ENCODE measurements at regions not wholly inside any gene's neighbourhood (a gene's known extent, or its start where the extent isn't known, plus 50 kb on each side); places are given as distances from the start of the nearest gene placed in this dataset.

DNA sequence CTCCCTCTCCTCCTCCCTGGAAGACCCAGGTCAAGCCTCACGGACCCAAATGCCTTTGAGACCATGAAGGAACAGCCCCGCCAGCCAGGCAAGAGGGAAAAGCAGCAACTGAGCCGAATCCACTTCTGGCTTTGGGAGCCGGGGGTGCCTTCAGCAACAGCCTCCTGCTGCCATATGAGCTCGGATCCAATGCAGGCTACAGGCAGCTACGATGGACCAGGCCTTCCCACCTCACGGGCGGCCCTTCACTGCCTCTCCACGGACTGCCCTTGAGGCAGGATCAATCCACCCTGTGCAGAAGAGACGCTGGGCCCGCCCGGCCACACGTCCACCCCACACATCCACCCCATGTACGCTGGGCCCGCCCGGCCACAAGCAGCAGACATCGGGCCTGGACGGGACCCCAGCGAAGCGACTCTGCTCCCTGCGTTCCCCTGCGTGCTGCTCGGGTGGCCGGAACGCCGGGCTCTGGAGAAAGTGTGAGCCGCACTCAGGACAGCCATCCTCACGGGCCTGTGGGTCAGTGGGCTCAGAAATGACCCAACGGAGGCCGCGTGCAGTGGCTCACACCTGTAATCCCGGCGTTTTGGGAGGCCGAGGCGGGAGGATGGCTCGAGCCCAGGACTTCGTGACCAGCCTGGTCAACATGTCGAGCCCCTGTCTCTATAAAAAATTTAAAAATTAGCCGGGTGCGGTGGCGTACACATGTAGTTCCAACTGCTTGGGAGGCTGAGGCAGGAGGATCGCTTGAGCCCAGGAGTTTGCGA is 82.0 kb downstream of the FOXL3 start:
- DNase-seq = no peak

DNA sequence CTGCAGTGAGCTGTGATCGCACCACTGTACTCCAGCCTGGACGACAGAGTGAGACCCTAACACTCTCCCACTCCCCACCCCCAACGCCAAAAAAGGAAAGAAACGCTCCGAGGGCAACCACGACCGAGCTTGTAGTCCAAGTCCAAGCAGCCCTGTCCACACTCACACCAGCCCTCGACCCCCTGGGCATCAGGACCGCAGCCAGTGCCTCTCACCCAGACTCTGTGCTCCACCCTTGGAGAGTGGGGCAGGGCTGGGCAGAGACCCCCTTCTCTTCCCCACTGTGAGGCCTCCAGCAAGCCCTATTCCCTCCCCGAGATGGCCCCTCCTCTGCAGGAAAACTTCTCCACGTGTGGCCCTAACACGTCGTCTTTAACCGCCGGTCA is 82.6 kb downstream of the FOXL3 start:
- DNase-seq = no peak

GRCh38 chr7:372932-373791 is 83.2 kb downstream of the FOXL3 start:
- no peak for DNase-seq

DNA sequence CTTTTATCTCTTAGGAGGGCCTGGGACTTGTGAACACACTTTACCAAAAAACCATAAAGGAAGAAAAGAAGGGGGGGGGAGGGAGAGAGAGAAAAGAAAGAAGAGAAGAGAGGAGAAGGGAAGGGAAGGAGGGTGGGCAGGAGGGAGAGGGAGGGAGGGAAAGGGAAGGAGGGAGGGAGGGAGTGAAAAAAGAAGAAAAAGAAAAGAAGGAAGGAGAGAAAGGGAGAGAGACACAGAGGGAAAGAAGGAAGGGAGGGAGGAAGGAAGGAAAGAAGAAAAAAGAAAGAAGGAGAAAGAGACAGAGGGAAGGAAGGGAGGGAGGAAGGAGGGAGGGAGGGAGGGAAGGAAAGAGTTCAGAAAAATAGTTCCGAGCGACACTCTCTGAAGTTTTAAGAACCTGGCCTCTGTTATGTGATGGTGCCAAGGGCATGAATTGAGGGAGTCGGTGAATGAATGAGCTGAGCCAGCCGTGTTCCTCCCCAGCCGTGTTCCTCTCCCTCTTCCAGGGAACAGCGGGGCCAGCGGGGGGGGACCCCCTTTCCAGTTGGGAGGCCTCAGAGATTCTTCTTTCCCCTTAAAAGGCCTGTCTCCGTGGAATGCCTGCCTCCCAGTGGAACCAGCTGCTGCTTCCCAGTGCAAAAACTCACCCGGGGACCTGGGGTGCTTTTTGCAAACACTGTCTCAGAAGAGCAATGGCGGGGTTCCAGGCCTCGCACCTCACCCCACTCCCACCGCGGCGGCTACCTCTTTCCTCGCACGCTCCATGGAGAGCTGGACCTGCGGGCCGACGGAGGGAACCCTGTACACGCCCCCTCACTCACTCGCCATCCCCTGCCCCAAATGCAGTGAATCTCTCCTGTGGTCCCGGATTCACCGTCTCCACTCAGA is 84.1 kb downstream of the FOXL3 start:
- no peak for DNase-seq

DNA sequence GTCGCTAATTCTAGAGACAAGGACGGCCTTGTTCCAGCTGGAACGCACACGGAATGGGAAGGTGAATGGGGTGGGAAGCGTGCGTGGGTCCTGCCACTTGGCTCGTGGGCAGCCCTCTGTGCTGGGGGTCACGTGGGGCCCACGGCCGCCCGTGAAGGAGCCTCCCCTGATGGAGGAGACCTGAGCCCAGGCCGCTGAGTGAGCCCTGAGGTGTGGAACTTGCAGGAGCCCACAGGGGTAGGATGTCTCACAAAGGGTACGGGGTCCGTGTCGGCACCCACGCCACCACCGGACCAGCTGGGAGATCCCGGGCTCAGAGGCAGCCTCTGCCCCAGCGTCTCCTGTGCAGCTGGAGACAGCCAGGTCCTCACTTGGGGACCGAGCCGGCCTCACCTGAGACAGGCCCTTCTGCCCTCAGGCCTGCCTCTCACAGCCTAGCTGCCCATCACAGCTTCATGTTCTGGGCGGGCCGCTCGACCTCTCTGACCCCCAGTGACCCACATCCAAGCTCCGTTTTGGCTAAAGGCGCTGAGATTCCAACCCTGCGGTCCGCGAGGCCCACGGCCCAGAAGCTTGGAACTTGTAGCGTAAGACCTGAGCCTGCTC is 84.8 kb downstream of the FOXL3 start:
- DNase-seq = no peak

GRCh38 chr7:375321-375831 is 85.4 kb downstream of the FOXL3 start:
- DNase-seq = no peak

- no peak for DNase-seq
These were observed 85.9 kb downstream of the FOXL3 start for GRCh38 chr7:375901-376305.

- DNase-seq = no peak
These were observed 86.5 kb downstream of the FOXL3 start for GRCh38 chr7:376306-377079.

DNA sequence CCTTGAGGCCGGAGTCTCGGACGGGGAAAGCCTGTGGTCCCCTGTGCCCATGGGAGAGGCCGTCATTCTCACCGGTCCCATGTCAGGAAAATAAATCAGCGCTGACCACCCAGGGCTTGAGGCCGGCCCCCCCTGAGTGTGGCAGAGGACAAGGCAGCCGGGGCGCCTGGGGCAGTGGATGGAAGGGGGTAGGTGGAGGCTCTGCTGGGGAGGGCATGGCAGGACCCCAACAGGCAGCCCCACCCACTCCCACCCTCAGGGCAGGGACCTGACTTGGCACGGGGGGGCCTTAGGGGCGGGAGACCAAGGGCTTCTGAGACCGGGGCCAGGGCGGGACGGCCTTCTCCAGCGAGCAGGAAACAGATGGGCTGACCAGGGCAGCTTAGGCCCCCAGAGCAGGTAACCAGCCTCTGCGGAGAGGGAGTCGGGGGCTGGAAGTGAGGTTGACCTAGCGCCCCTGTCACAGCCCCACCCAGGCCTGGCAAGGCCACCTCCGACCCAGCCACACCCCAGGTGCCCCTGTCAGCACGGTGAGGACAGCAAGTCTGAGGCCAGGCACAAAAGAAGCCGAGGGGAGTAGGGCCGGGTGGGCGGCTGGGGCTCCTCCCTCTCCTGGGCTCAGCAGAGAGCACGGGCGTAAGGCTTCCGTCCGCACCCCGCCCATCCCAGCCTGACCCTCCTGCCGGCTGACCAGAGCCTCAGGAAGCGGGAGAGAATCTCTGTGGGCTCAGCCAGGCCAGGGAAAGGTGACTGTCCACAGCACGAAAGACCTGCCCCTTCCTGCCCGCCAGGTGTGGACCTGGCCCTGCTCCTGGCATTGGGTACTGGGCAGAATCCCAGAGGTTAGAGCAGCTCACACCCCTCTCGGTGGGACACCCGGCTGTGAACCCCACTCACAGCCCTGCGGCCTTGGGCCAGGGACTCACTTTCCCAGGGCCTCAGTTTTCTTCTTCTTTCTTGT is 87.4 kb downstream of the FOXL3 start:
- no peak for DNase-seq

DNA sequence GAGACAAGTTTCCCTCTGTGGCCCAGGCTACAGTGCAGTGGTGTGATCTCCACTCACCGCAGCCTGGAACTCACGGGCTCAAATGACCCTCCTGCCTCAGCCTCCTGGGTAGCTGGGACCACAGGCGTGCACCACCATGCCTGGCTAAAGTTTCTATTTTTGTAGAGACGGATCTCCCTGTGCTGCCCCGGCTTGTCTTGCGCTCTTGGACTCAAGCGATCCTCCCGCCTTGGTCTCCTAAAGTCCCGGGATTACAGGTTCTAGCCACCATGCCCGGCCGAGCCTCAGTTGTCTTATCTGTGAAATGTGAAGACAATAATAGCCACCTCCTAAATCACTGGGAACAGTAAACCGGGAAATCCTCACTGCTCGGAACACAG is 88.1 kb downstream of the FOXL3 start:
- DNase-seq = no peak

DNA sequence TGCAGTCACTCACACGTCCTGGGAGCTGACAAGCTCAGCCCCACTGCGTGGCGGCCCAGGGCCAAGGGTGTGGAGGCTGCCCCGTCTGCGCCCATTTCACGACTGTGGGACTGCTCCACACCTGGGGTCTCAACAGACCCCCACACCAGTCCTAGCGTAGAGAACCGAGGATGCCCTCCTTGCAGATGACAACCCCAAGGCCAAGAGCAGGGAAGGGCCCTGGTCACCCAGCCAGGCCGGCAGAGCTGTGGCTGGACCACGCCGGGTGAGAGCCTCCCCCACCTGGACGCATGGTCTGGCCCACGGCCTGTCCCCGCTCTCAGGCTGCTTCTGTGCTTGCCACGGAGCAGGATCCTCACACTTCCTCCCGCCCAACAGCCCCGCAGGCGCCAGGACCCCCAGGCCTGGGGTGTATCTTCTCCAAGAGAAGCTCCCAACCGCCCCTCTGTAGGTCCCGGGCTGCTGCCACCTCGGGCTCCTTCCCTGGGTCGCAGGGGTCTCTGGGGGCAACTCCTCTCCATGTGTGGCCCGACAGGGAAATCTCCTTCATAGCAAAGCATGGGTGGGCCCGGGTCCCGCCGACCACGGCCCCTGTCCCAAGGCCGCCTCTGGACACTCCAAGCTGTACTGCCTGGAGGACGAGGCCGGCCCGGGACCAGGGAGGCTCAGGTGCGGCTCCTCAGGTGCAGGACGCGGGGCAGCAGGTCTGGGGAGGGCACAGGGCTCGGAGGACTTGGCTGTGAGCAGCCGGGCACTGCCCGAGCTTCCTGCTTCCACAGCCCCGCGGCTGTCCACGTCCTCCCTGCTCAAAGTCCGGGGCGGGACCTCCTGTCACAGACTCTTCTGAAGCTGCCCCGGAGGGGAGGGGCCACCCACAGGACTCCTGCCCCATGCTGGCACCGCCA is 88.8 kb downstream of the FOXL3 start:
- DNase-seq = no peak

DNA sequence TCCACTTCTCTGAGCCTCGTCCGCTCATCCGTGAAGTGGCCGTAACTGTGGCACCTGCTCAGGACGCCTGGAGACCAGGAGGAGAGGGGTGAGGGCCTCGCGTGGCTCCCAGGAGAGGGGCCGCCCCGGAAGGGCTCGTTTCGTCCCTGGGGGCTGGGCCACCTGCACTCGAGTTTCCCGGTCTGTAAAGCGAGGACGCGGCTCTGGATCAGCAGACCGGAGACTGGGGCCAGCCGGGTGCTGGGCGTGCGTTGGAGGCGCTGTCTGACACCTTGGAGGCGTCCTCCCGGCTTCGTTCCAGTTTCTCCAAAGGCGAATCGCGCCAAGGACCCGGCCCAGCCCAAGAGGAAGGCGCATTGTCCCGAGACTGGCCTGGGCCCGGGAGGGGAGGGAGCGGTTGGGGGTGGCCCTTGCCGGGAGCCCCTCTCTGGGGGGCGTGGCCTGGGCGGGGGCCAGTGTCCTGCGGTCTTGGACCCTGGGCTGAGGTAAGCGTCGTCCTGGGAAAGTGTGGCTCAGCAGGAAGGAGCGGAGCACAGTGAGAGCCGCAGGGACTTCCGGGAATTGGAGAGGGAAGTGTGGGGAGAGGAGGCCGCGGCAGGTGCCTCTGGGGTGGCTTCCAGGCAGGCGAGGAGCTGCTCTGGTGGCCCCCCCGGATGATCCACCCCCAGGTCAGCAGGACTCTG is 89.6 kb downstream of the FOXL3 start:
- peak; percentile 21 for DNase-seq

DNA sequence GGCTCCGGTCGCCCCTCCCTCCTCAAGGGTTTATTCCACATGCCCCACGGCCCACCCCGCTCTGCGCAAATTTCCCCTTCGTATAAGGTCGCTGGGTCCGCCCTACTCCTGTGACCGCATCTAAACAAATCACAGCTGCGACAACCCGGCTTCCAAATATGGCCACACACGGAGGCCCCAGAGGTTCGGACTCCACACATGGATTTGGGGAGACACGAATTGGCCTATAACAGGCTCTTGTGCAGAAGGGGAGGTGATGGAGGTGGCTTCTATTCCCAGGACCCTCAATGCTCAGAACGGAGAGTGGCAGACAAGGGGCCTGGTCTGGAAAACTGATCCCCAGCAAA is 90.1 kb downstream of the FOXL3 start:
- no peak for DNase-seq

GRCh38 chr7:380711-381210 is 90.8 kb downstream of the FOXL3 start:
- DNase-seq = no peak

DNA sequence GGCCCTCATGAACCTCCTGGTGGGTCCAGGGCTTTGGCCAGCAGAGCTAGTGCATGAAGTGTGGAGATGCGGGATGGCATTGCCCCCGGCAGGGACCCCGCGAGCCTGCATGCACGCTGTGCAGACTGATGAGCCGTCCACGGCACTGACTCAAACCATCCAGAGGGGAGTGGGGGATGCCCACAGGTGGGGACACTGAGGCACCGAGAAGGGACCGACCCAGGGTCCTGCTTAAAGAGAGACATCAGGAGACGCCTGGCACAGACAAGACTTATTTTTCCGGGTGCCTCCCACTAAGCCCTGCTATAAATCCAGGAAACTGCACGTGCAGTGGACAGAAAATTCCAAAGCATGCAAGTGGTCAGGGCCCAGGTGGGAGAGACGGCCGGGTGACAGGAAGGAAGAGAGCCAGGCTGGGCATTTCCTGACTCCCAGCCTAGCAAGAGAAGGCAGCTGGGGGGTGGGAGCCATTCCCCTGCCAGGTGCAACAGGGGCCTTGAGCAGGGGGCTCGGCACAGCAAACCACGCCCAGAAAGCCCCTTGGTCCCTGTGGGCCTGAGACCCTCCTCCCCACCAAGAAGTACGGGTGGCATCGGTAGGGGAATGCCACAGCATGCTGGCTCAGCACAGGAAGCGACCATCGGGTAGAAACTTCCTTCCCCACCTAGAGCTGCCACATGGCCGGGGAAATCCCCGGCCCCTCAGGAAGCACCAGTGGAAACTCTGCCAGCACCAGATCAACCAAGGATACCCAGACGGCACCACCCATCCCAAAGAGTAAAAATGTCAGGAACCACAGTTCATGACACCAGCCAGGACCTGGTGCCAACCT is 91.5 kb downstream of the FOXL3 start:
- no peak for DNase-seq

DNA sequence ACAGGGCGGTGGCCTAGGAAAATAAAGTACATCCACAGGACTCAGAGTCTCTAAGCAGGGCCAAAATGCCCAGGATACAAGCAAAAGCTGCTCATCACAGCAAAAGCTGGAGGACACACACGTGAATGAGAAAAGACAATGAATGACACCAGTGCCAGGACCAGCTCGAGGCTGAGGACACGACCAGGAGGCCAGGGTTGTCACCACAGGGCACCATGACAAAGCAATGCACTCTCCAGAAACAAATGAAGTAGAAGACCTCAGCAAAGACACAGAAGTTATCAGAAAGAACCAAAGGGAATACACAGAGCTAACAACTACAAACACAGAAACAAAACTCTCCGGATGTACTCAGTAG is 92.1 kb downstream of the FOXL3 start:
- no peak for DNase-seq

DNA sequence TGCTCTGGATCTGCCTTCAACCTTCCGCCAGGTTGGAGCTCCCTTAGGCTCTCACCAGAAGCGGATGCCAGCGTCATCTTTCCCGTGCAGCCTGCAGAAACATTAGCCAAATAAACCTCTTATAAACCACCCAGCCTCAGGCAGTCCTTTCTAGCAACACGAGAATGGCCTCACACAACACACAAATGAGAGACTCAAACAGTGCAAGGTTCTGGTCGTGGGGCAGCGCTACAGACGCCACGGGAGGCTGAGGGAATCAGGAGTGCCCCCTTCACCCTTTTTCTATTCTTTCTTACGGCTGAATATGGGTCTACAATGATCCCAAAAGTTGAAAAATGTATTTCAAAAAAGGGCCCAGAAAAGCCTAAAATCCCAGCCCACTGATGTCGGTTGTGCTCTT is 96.4 kb downstream of the FOXL3 start:
- DNase-seq = no peak

Measured in NCI-H345 (cell line).